Neural cell (in vitro differentiated cells): ENCODE measurements at regions not wholly inside any gene's neighbourhood (a gene's known extent, or its start where the extent isn't known, plus 50 kb on each side); places are given as distances from the start of the nearest gene placed in this dataset.

Source experiments
- POLR2AphosphoS5 ChIP-seq: IDR thresholded peaks from 2 replicates; pipeline ENCODE4 v1.6.1; 2012
- REST ChIP-seq: IDR thresholded peaks from 2 replicates; pipeline ENCODE4 v1.6.1; 2012; ENCODE audit warnings: borderline replicate concordance
- SMC3 ChIP-seq: fragments of 450-650 bp; conservative IDR thresholded peaks from 2 replicates; pipeline ENCODE4 v1.6.1; 2014; ENCODE audit warnings: antibody characterized with exemption, mild to moderate bottlenecking, moderate library complexity; ENCODE audit not compliant: poor library complexity
- TF ChIP-seq, protein P1 (sequence below): fragments of 450-650 bp; IDR thresholded peaks from 2 replicates; pipeline ENCODE4 v1.5.1; 2014; ENCODE audit warnings: antibody characterized with exemption, mild to moderate bottlenecking, moderate library complexity; ENCODE audit not compliant: poor library complexity, severe bottlenecking

DNA sequence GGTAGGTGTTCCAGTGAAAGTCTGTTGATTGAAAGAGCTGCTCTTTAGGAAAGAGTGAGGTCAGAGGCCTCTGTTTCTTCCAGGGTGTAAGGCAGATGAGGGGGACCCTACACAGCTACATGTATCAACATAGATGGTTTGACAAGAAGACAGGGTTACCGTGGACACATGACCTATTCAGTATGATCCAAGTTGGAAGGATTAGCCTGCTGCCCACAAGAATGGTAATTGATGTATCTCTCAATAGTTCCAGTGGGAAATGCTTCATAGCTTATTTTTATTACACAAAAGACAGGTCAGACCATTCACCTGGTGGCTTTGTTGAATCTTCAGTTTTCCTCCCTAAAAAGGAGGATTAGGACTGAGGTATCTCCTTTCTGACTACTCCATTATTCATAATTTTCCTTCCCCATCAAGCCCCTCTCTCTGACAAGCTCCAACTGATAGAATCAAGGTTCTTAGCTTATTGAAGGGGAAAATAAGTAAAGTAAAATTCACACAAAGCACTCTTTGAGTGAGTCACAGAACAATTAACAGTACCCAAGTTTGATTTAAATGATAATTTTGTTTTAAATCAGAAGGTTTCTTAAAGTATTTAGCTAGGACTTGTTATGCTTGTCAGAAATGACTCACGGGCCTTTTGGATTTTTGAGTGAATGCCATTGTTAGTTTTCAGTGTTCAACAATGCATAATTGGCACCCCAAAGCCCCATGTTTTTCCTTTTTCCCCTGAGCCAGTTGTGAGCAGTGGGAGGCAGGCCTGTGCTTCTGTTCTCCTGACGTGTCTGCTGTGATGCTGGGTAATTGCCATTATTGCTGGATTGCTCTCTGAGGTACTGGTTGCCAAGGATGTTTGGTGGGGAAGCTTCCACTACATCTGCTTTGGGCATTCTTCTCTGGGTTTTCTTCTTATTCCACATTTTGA lies 373.2 kb downstream of the DDX10 start:
- TF ChIP-seq, protein P1, sequence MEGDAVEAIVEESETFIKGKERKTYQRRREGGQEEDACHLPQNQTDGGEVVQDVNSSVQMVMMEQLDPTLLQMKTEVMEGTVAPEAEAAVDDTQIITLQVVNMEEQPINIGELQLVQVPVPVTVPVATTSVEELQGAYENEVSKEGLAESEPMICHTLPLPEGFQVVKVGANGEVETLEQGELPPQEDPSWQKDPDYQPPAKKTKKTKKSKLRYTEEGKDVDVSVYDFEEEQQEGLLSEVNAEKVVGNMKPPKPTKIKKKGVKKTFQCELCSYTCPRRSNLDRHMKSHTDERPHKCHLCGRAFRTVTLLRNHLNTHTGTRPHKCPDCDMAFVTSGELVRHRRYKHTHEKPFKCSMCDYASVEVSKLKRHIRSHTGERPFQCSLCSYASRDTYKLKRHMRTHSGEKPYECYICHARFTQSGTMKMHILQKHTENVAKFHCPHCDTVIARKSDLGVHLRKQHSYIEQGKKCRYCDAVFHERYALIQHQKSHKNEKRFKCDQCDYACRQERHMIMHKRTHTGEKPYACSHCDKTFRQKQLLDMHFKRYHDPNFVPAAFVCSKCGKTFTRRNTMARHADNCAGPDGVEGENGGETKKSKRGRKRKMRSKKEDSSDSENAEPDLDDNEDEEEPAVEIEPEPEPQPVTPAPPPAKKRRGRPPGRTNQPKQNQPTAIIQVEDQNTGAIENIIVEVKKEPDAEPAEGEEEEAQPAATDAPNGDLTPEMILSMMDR: no peak
- TF ChIP-seq SMC3 (no peak), REST (no peak), POLR2AphosphoS5 (no peak)
